ENCODE measurements at regions not wholly inside any gene's neighbourhood (a gene's known extent, or its start where the extent isn't known, plus 50 kb on each side); places are given as distances from the start of the nearest gene placed in this dataset.

- no peak for ATAC-seq
- no peak overlapping the region for H3K27ac Mint-ChIP-seq
- CTCF ChIA-PET, result no interaction called here
- H3K9me3 Mint-ChIP-seq, result no peaks in the 10 kb centered on the region
- POLR2A ChIA-PET, result no interaction called here
- no peak for DNase-seq (ENCODE audit: low spot score)
- no peak overlapping the region for H3K4me3 Mint-ChIP-seq
- no peaks in the 10 kb centered on the region for H3K4me1 Mint-ChIP-seq
- no peaks in the 10 kb centered on the region for H3K27me3 Mint-ChIP-seq (ENCODE audit: low read depth)
- H3K36me3 Mint-ChIP-seq, result no peaks in the 10 kb centered on the region
- TF ChIP-seq ZNF263 (CRISPR knock-in tag; IDR thresholded peaks at IDR 0.05; ENCODE audit: low read depth), result no peak
- no peak for TF ChIP-seq ATF6 (CRISPR knock-in tag; IDR thresholded peaks at IDR 0.05)
- TF ChIP-seq ZMAT4 (CRISPR knock-in tag; IDR thresholded peaks at IDR 0.05), result no peak
- TF ChIP-seq ZNF416 (CRISPR knock-in tag; IDR thresholded peaks at IDR 0.05), result no peak
- TF ChIP-seq ATF3 (CRISPR knock-in tag; conservative IDR thresholded peaks at IDR 0.05), result no peak
- TF ChIP-seq NR3C1 (CRISPR knock-in tag; conservative IDR thresholded peaks at IDR 0.05; ENCODE audit: low read depth), result no peak
- TF ChIP-seq ZNF281 (CRISPR knock-in tag; IDR thresholded peaks at IDR 0.05), result no peak
- TF ChIP-seq CREB1 (CRISPR knock-in tag; IDR thresholded peaks at IDR 0.05), result no peak
- TF ChIP-seq E2F4 (CRISPR knock-in tag; IDR thresholded peaks at IDR 0.05; ENCODE audit: borderline replicate concordance, low read depth), result no peak
- TF ChIP-seq MYBL2 (CRISPR knock-in tag; IDR thresholded peaks at IDR 0.05), result no peak
- no peak for TF ChIP-seq FOXK1 (CRISPR knock-in tag; IDR thresholded peaks at IDR 0.05)
- TF ChIP-seq EMX1 (CRISPR knock-in tag; IDR thresholded peaks at IDR 0.05), result no peak
- TF ChIP-seq ZNF396 (CRISPR knock-in tag; IDR thresholded peaks at IDR 0.05; ENCODE audit: borderline replicate concordance), result no peak
- no peak for TF ChIP-seq JUN (CRISPR knock-in tag; IDR thresholded peaks at IDR 0.05)
- TF ChIP-seq USF2 (CRISPR knock-in tag; IDR thresholded peaks at IDR 0.05), result no peak
- TF ChIP-seq ZBTB21 (CRISPR knock-in tag; IDR thresholded peaks at IDR 0.05; ENCODE audit: borderline replicate concordance), result no peak
- TF ChIP-seq ZNF671 (CRISPR knock-in tag; IDR thresholded peaks at IDR 0.05), result no peak
These were observed 891.9 kb downstream of the SQOR start for GRCh38 chr15:46526726-46527110.

GRCh38 chr15:46543626-46544025 is 908.8 kb downstream of the SQOR start:
- ChIA-PET CTCF (no interaction called here), POLR2A (no interaction called here)
- Mint-ChIP-seq H3K4me1 (peaks cover 8% of the 10 kb centered on the region), H3K27ac (no peak overlapping the region), H3K4me3 (no peak overlapping the region), H3K36me3 (peaks cover 12% of the 10 kb centered on the region), H3K9me3 (peaks cover 22% of the 10 kb centered on the region), H3K27me3 (ENCODE audit: low read depth) (no peaks in the 10 kb centered on the region)
- ATAC-seq (no peak), DNase-seq (ENCODE audit: low spot score) (no peak)
- TF ChIP-seq CTCF (IDR thresholded peaks at IDR 0.05) (no peak), KAT7 (CRISPR knock-in tag; IDR thresholded peaks at IDR 0.05; ENCODE audit: borderline replicate concordance) (no peak), FOXP1 (CRISPR knock-in tag; IDR thresholded peaks at IDR 0.05; ENCODE audit: borderline replicate concordance) (no peak), ZNF425 (CRISPR knock-in tag; conservative IDR thresholded peaks at IDR 0.05) (no peak), PRRX2 (CRISPR knock-in tag; IDR thresholded peaks at IDR 0.05) (no peak), ZNF121 (CRISPR knock-in tag; IDR thresholded peaks at IDR 0.05) (no peak), GTF2I (CRISPR knock-in tag; conservative IDR thresholded peaks at IDR 0.05) (no peak), TEAD1 (CRISPR knock-in tag; IDR thresholded peaks at IDR 0.05) (no peak), CDX4 (CRISPR knock-in tag; IDR thresholded peaks at IDR 0.05; ENCODE audit: borderline replicate concordance) (no peak)

Data from WTC11 (cell line).